HG02678 (cell line): ENCODE measurements at regions not wholly inside any gene's neighbourhood (a gene's known extent, or its start where the extent isn't known, plus 50 kb on each side); places are given as distances from the start of the nearest gene placed in this dataset.

Source experiments
- ATAC-seq: cut with Tn5 transposase; IDR thresholded peaks from one replicate; pipeline ENCODE4 v1.9.1; 2021; ENCODE audit warnings: mild to moderate bottlenecking, moderate library complexity; ENCODE audit not compliant: unreplicated experiment

DNA sequence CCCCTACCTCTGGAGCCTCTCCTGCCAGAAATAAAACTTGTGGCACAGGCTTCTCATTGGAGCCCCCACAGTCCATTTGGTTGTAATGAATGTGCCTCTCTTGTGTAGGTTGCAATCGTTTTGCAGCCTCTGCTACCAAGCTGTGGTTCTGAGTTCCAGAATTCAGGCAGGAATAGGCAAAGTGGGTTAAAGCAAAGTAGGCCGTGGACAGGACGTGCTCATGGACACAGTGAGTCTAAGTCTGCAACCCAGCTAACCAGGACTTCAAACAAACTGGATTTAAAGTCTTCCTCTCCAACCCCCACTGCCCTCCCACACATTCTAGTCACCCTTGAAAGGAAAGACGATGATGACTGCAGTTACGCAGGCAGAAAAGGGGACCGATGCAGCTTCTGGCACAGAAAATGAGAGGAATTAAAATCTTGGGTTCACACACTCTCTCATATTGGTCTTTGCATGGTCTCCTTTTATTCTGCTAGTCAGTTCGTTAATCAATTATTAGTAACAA is 260.0 kb downstream of the PIK3R1 start:
- ATAC-seq: no peak

DNA sequence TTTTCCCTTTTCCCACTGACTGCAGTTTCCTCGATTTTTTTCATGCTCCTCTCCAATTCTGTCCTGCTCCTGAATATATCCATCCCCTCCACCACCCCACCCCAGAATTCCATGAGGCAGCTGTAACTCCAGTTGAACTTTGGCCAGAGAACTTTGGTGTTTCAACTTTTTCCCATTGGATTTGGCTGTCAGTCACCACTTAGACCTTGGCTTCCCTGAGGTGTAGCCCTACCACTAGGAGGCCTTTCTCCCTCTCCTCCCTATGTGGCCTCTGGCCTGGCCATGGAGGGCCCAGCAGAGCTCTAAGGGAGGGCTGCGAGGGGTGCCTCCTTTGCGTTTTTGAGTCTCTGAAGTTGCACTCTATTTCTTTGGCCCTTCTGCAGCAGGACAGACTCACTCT is 261.3 kb downstream of the PIK3R1 start:
- no peak for ATAC-seq

DNA sequence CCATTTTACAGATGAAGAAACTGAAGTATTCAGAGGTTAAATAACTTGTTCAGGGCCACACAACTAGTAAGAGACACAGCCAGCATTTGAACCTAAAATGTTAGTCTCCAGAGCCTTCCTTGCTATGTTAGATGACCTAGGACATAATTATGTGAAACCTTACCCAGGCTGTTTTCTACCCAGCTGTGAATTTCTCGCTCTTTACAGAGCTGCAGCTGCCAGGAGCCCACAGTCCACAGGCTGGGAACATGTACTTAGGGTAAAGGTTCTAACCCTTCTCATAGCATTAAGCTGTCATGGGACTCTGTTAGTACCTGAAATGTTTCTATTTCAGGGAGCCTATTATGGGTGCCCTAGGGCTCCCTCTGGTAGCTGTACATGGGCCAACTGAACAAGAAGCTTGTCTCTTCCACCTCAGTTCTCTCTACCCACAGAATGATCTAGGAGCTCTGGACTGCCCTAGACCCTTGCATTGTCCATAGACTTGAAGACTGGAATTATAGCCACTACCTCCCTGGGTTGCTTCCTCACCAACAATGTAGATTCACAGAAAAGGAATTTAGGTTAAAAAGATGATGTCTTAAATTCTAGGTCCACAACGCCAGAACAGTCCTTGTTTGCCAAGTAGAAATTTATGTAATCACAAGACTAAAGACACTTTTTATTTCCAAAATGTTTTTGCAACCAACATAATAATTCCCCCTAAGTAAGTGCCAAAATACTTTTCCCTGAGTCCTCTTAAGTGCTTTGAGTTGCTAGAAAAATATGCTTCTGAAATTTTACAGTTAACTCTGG is 262.9 kb downstream of the PIK3R1 start:
- ATAC-seq: no peak

DNA sequence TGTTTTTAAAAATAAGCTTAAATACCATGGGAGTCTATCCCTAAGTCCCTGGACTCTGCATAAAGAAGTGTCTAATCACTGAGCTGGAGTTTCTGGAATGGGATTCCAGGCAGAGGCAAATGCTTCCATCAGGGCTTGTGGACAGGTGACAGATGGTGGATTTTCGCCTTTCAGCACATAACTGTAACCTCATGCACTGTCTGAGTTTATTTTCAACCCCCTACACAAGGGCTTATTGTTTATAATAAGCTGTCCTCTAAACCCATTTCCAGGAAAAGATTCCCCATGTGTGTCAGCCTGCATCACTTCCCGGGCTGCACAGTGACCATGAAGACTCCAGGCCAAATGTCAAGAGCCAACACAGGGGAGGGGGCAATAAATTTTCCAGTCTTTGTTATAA is 264.0 kb downstream of the PIK3R1 start:
- ATAC-seq: no peak

DNA sequence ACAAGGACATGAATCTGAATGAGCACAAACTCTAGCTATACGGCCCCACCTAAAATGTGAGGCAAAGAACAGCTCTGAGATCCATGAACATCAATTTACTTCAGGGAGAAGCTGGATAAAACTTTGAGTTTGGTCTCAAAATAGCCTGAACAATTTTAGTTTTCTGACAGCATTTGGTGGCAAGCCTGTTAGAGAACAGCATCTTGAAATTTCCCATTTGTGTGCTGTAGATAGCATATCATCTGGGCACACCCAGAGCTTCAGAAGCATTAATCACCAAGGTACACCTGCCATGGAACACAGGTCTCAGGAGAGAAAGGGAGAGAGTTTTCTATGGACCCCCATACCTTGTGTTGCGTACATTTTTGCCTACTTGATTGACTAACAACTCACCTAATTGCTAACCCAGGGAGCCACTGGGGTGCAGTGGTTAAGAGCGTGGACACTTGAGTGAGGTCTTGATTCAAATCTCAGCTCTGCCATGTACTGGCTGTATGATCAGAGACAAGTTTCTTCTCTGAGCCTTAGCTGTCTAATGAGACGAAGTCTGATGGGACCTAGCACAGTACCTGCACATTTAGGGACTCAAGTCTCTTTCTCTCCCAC is 264.9 kb downstream of the PIK3R1 start:
- ATAC-seq: no peak

DNA sequence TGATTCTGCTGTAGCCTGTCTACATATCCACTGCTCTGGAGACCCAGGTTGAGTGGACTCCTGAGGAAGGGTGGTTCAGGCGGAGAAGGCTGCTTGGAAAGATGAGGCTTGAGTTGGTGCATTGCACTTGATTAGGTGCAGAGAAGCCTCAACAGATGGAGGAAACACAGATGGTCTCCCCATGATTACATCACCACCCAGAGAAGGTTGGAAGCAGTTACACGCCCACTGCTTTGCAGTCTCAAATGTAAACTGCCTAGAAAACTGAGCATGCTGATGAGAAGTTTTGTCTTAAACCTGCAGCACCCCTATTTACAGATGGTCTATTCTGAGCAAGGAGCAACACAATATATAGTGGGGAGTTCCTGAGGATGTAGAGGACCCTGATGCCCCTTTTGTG is 266.6 kb downstream of the PIK3R1 start:
- ATAC-seq: no peak

DNA sequence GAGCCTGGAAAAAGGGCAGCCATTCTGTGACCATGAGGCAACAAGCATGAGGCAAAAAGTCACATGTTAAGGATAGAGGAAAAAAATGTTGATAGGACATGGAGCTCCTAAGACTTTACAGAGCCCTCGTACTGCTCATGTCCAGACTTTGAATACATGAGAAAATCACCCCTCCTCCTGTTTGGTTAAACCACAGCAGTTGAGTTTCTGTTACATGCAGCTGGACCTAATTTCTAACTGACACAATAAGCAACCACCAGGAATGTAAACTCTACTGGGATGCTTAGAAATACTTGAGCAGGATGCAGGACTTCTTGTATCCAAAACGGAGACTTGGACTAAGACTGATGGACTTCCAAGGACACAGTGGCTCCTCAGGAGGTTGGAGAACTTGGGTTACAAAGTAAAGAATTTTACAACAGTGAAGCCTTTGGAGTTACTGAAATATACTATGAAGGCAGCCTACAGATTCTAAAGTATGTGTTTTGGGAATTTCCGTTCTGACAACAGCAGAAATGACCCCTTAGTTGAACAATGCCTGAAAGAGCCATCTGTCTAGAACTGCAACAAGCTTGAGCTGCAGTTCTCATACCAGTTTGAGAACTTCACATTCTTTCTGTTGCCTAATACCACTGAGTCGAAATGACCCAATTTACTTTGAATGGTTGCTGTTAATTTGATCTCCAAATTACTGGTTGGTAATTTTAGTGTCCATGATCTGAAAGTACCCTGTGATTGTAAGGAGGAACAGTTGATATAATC is 268.9 kb downstream of the PIK3R1 start:
- no peak for ATAC-seq

DNA sequence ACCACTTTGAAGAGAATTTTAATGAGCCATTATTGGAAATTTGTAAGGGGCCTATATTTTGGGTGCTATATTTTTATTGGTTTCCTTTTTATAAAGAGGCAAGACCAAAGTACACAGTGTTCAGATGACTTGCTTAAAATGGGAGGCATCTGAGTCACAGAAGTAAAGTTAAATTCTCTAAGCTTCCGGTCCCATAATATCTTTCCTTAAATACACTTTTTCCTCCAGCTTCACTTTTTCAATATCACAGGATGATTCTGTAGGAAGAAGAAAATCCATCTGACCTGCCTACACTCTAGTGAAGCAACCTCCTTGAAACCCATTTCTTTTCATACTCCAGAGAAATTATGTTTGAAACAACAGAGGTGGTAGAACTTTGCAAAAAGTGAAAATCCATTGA is 274.0 kb downstream of the PIK3R1 start:
- ATAC-seq: no peak

DNA sequence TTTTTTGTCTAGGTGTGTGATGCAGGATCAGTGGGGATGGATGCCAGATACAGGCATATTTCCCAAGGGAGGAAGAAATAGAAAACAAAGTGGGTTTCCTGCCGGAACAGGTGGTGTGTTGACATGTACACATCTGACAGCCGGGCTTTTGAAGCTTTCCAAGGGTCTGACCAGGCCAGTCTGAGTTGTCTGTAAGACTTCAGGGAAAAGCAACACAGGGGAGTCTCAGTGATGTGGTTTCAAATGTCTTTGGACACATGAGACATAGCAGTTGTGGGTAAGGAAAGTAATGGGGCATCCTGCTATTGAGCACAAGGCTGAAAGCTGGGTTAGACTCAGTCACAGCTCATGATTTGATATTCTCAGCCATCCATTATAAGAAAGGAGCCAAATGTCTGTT is 274.9 kb downstream of the PIK3R1 start:
- ATAC-seq: no peak

DNA sequence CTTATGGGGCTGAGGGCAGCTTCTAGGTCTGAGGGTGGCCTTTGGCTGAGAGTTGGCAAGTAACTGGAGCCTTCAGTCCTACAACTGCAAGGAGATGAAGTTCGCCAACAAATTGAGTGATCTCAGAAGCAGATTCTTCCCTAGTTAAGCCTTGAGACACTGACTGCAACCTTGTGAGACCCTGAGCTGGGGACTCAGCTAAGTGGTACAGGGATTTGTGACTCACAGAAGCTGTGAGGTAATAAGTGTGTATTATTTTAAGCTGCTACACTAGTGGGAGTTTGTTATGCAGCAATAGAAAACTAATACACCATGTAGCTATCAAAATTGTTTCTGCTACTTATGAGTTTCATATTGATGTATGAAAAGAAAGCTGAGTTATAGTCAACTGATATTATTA is 279.2 kb downstream of the PIK3R1 start:
- no peak for ATAC-seq

DNA sequence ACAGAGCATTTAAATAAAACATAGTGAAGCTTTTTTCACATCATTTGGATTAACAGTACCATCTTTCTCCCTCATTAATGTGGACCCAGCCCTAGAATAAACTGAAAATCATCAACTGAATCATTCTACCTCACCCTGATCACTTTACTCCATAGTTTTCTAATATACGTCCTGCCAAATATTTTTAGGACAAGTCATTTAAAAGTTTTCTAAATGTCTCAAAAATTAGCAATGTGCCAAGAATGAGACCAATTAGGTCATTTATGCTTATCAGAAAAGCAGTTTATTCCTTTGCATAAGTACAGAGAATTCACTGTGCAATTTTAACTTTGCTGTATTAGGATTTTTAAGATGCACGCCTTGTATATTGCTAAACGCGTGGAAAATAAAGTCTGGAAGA is 284.4 kb downstream of the PIK3R1 start:
- ATAC-seq: no peak

DNA sequence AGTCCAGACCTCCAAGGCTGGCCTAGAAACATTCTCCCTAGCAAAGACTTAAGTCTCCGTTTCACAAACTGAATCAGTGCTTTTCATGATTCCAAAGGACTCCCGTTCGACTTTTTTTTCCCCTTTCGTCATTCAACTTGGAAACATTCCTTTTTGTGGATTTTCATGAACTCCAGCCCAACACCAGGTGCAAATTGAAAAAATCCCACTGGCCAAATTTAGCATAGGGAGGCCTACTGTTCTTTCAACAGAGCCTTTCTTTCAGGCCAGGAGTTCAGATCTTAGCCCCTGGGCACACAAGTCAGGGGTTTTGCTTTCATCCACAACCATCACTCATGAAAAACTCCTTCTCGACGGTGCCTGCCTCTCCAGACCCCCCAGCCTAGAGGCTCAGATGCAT is 285.3 kb downstream of the PIK3R1 start:
- ATAC-seq: no peak

DNA sequence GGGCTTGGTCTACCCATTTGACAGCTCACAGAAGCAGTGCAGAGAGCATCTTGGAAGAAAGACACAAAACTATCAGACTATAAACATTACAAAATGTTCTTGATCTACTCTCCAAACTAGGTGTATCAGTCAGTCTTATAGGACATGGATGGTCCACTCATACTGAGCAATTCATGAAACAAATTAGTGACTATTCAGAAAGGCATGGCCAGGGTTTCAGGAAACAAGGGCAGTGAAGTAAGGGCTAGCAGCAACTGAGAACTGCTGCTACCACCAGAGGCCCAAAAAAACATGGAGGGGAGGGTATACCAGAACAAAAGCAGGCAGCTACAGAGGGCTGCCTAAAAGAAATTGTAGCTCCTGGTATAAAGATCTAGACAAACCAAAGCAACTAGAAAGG is 287.0 kb downstream of the PIK3R1 start:
- ATAC-seq: no peak

DNA sequence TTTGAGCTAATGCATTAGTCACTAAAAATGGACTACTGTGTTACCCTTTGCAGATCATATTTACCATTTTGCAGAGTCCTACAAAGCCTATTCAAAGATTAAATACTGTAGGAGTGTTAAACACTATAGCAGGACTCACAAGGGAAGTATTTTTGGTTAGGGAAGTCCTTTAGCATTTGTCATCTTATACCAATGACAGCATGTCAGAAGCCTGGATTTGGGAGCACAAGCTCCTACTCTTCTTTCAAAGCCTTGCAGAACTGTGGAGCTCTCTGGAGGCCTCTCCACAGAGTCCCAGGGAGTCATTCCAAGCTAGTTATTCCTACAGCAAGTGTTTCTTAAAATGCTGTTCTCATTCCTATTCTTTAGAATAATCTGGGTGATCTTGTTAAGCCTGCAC is 288.8 kb downstream of the PIK3R1 start:
- no peak for ATAC-seq

DNA sequence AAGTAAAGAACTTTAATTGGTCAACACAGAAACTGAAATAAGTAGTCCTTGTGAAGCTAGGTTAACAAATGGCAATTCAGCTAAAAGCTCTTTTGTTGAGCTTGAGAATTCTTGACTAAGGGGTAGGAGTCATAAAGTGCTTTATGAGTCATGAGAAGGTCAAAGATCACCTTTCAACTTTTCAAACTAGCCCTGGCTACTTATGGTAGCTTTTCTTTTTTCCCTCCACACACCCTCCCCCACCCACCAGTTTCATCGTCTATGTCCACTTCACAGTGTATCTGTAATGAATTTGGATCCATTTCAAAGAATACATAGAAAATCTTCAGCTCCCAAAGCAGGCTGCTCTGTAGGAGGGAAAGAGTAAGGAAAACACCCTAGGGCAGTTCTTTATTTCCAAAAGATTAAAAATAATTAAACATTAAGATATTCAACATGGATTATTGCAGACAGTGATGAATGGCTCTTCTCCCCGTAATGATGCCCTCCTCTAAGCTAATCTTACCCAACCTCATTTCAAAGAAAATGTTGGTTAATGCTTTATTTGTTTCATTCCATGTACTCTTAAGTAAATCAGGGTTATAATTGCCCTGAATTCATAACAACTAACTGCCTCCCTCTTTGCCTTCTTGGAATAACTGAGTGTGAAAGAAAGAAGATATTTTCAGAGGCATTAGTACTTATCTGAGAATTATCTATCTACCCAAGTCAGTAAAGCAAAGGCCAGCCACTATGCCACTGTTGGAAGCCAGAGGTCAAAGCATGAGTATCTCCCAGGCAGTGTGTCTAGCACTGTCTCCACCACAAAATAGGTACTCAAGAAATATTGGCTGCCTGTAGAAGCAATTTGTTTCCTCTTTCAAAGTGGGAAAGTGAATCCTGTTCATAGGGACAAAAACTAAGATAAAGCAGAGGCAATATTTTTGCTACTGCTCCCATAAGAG is 290.6 kb downstream of the PIK3R1 start:
- ATAC-seq: no peak

DNA sequence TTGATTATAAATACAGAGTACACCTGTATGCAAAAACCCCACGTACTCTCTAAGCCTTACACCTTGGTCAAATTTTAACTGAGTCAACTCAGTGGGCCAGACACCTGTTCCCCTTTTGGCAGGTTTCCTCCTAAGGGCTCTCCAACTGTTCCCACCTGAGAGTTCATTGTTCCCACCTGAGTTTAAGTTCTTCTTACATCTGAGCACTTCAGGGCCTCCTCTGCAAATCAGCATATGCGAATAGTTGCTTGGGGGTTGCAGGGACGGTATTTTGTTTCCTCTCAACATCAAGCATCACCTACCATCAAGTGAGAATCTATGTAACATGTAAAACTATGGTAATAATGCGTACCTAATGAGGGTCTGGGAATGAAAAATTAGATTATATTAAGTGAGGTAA is 300.0 kb downstream of the PIK3R1 start:
- no peak for ATAC-seq

DNA sequence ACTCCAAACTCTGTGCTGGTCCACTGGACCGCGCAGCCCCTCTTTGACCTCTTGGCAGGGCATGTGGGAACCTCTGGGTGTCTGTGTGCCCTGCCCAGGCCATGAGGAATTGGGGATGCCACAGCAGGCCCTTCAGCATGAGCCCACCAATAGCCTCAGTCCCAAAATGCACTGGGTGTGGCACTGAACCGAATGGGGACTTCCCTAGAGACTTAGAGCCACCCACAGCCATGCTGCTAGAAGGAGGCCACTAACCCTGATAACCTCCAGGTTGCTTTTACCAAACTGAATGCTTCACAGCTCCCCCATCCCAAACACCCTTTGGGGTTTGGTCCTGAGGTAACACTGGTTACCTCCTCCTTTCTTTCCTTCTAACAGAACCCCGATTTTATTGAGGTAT is 302.7 kb downstream of the PIK3R1 start:
- no peak for ATAC-seq

DNA sequence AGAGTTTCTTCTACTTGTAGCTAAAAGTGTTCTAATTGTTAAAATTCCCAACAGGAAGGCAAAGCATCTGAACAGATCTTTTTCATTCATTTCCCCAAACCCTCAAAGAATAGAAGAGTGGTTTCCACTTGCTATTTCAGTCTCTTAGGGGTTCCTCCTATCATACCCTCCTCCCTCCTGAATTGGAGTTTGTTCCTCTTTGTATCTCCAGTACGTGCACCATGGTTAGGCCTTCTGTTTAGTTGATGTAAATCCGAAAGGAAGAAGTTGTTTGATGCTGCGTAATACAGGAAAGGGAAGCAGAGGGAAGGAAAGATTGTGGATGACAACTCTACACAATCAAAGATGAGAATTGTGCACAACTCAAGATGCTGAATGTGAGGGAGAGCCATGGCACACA is 303.6 kb downstream of the PIK3R1 start:
- no peak for ATAC-seq

DNA sequence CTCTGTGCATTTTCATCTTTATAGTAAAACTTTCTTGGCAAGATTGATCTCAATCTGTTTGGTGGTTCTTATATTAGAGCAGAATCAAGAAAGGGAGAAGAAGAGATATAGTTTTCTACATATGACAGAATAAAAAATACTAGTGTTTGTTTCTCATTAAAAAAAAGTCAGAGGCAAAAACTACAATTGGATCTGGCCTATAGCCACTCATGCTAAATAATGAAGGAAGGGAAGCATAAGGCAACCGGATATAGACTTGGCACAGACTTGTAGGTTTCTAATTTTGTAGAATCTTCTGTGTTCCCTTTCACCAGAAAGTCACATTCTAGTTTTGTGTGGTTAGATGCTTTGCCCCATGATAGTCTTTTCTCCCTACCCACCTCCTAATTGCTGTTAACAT is 306.2 kb downstream of the PIK3R1 start:
- no peak for ATAC-seq

DNA sequence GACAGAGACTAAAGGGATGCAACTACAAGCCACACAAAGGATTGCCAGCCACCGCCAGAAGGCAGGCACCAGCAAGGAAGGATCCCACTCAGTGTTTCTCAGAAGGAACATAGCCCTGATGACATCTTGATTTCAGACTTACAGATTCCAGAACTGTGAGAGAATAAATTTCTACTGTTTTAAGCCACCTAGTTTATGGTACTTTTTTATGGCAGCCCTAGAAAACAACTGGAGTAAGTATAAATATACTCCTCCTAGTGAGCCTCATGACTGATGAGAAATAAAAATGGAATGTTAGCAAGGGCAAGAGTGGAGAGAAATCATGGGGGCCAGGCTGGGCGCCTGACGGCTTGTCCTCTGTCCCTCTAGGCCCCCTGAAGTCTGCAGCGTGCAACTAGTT is 307.3 kb downstream of the PIK3R1 start:
- ATAC-seq: no peak

DNA sequence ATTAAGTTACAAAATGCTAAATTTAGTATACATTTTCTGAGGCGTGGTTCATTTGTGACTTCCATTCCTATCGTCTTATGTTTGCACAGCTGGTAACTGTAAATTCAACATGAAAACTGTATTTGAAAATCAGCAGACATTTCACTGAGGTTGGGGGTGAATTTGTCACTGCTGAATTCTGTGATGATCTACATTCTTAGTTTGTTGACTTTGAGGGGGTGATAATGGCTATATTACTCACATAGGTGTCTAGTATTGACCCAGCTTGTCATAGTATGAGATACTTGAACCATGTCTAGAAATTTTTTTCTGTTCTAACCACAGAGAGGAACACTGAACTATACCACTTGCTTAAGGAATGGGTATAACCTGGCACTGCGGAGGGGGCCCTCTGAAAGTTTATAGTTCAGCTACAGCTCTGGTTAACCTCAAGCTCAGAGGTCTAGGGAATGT is 313.3 kb downstream of the PIK3R1 start:
- no peak for ATAC-seq
